Sigmoid colon (tissue), 4 donors: ENCODE measurements at regions not wholly inside any gene's neighbourhood (a gene's known extent, or its start where the extent isn't known, plus 50 kb on each side); places are given as distances from the start of the nearest gene placed in this dataset.

Experiments
- POLR2A ChIP-seq, 2 donors: fragments of 450-650 bp; IDR thresholded peaks; one replicate each; pipeline ENCODE4 v1.6.1; 2016; ENCODE audit warnings: antibody characterized with exemption in 2 of 2, mild to moderate bottlenecking in 2 of 2, moderate library complexity in 2 of 2
- POLR2AphosphoS5 ChIP-seq, 4 donors: sonication (generic); formaldehyde crosslinking; IDR thresholded peaks; one replicate each; pipeline ENCODE4 v1.6.1; 2017; ENCODE audit warnings: antibody characterized with exemption in 4 of 4
- TF ChIP-seq, protein P1 (sequence below), 4 experiments: fragments of 450-650 bp in 3 of 4; fragments of 200-600 bp in 1 of 4; IDR thresholded peaks; one replicate each; pipeline ENCODE4 v1.5.1; 2016 to 2019; ENCODE audit warnings: antibody characterized with exemption in 4 of 4, mild to moderate bottlenecking in 3 of 4, moderate library complexity in 2 of 4

DNA sequence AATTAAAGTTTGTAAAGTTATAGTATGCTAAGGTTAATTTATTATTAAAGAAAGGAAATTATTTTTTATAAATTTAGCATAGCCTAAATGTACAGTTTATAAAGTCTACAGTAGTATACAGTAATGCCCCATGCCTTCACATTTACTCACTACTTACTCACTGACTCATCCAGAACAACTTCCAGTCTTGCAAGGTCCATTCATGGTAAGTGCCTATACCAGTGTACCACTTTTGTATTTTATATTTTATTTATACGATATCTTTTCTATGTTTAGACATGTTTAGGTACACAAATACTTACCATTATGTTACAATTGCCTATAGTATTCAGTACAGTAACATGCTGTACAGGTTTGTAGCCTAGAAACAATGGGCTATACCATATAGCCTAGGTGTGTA, 95.1 kb upstream of the GRIN2B start:
- no peak for TF ChIP-seq POLR2A (IDR thresholded peaks at IDR 0.05)
- TF ChIP-seq, protein P1, sequence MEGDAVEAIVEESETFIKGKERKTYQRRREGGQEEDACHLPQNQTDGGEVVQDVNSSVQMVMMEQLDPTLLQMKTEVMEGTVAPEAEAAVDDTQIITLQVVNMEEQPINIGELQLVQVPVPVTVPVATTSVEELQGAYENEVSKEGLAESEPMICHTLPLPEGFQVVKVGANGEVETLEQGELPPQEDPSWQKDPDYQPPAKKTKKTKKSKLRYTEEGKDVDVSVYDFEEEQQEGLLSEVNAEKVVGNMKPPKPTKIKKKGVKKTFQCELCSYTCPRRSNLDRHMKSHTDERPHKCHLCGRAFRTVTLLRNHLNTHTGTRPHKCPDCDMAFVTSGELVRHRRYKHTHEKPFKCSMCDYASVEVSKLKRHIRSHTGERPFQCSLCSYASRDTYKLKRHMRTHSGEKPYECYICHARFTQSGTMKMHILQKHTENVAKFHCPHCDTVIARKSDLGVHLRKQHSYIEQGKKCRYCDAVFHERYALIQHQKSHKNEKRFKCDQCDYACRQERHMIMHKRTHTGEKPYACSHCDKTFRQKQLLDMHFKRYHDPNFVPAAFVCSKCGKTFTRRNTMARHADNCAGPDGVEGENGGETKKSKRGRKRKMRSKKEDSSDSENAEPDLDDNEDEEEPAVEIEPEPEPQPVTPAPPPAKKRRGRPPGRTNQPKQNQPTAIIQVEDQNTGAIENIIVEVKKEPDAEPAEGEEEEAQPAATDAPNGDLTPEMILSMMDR (IDR thresholded peaks at IDR 0.05): no peak
- TF ChIP-seq POLR2AphosphoS5 (IDR thresholded peaks at IDR 0.05): no peak
